Iris pigment epithelial cell (primary cell): ENCODE measurements at regions not wholly inside any gene's neighbourhood (a gene's known extent, or its start where the extent isn't known, plus 50 kb on each side); places are given as distances from the start of the nearest gene placed in this dataset.

Source experiments
- DNase-seq: peaks from one replicate; pipeline ENCODE4 v3.0.0-alpha.2; 2011; ENCODE audit warnings: low read depth

- DNase-seq, result no peak
Measured at GRCh38 chr18:22355598-22355997, 62.1 kb downstream of the CTAGE1 start.

GRCh38 chr18:22355069-22355468 is 62.6 kb downstream of the CTAGE1 start:
- DNase-seq, result no peak

GRCh38 chr18:22349966-22350365 is 67.7 kb downstream of the CTAGE1 start:
- DNase-seq, result peak; percentile 39

- peak; percentile 26 for DNase-seq
Measured at GRCh38 chr18:22349317-22349898, 68.3 kb downstream of the CTAGE1 start.

GRCh38 chr18:22348521-22349316 is 69.0 kb downstream of the CTAGE1 start:
- DNase-seq, result peak; percentile 82

GRCh38 chr18:22347606-22348511 is 69.9 kb downstream of the CTAGE1 start:
- peak; percentile 41 for DNase-seq

GRCh38 chr18:22346953-22347605 is 70.6 kb downstream of the CTAGE1 start:
- peak; percentile 72 for DNase-seq

- DNase-seq, result peak; percentile 89
Measured at GRCh38 chr18:22346401-22346952, 71.2 kb downstream of the CTAGE1 start.

- DNase-seq, result peak; percentile 34
Measured at GRCh38 chr18:22345718-22346117, 72.0 kb downstream of the CTAGE1 start.

GRCh38 chr18:22344908-22345670 is 72.6 kb downstream of the CTAGE1 start:
- peak; percentile 7 for DNase-seq

GRCh38 chr18:22344445-22344844 is 73.3 kb downstream of the CTAGE1 start:
- no peak for DNase-seq

GRCh38 chr18:22343613-22344012 is 74.1 kb downstream of the CTAGE1 start:
- DNase-seq, result no peak

- peak; percentile 86 for DNase-seq
Measured at GRCh38 chr18:22342625-22343024, 75.1 kb downstream of the CTAGE1 start.

- no peak for DNase-seq
Measured at GRCh38 chr18:22340331-22340730, 77.4 kb downstream of the CTAGE1 start.

- DNase-seq, result no peak
Measured at GRCh38 chr18:22339913-22340312, 77.8 kb downstream of the CTAGE1 start.

GRCh38 chr18:22337833-22338232 is 79.9 kb downstream of the CTAGE1 start:
- DNase-seq, result no peak

- DNase-seq, result no peak
Measured at GRCh38 chr18:22337306-22337705, 80.4 kb downstream of the CTAGE1 start.

GRCh38 chr18:22336406-22336805 is 81.3 kb downstream of the CTAGE1 start:
- no peak for DNase-seq

GRCh38 chr18:22335731-22336198 is 82.0 kb downstream of the CTAGE1 start:
- no peak for DNase-seq

- DNase-seq, result no peak
Measured at GRCh38 chr18:22334567-22334966, 83.1 kb downstream of the CTAGE1 start.

GRCh38 chr18:22332590-22332989 is 85.1 kb downstream of the CTAGE1 start:
- no peak for DNase-seq
